GM13977 (cell line): ENCODE measurements at regions not wholly inside any gene's neighbourhood (a gene's known extent, or its start where the extent isn't known, plus 50 kb on each side); places are given as distances from the start of the nearest gene placed in this dataset.

ENCODE experiments used
- DNase-seq: peaks from one replicate; pipeline ENCODE4 v3.0.0; 2012; ENCODE audit warnings: low spot score
- CTCF ChIP-seq: IDR thresholded peaks from 2 replicates; pipeline ENCODE4 v1.5.1; 2012; ENCODE audit warnings: mild to moderate bottlenecking, control low read depth; ENCODE audit not compliant: insufficient read depth; ENCODE audit errors: extremely low read depth, missing control alignments
- in situ Hi-C: fragments of 300-500 bp; cut with MboI; formaldehyde crosslinking; loops from one replicate; pipeline ENCODE4 v1.12.0; 2022; ENCODE audit warnings: low sequenced_read_pairs, low pct_unique_long_range_greater_than_20kb, mixed read lengths, inconsistent platforms; ENCODE audit not compliant: unreplicated experiment

GRCh38 chr7:25876092-25876491, 275.9 kb upstream of the NFE2L3 start:
- in situ Hi-C loops, result loop anchor here (25.0 kb wide), 2 partner anchors 311 to 786 kb away; no protein-coding TSS in a partner anchor
- TF ChIP-seq CTCF, result no peak
- DNase-seq, result no peak

- in situ Hi-C loops, result loop anchor here (25.0 kb wide), 2 partner anchors 309 to 784 kb away; no protein-coding TSS in a partner anchor
- no peak for DNase-seq
- no peak for TF ChIP-seq CTCF
Measured at GRCh38 chr7:25877802-25878789, 273.9 kb upstream of the NFE2L3 start.

GRCh38 chr7:25879799-25880198, 272.2 kb upstream of the NFE2L3 start:
- TF ChIP-seq CTCF, result no peak
- in situ Hi-C loops, result loop anchor here (25.0 kb wide), 2 partner anchors 308 to 783 kb away; no protein-coding TSS in a partner anchor
- no peak for DNase-seq

GRCh38 chr7:25881317-25882037, 270.5 kb upstream of the NFE2L3 start:
- TF ChIP-seq CTCF, result no peak
- in situ Hi-C loops, result loop anchor here (25.0 kb wide), 2 partner anchors 306 to 781 kb away; no protein-coding TSS in a partner anchor

GRCh38 chr7:25882151-25882773, 269.7 kb upstream of the NFE2L3 start:
- in situ Hi-C loops, result loop anchor here (25.0 kb wide), 2 partner anchors 305 to 780 kb away; no protein-coding TSS in a partner anchor
- no peak for DNase-seq
- no peak for TF ChIP-seq CTCF

More at GRCh38 chr7:25881317-25882037, 270.5 kb upstream of the NFE2L3 start:
- no peak for DNase-seq
